Activated T-cell treated with anti-CD3 and anti-CD28 coated beads for 24 hours (primary cell): ENCODE measurements at regions not wholly inside any gene's neighbourhood (a gene's known extent, or its start where the extent isn't known, plus 50 kb on each side); places are given as distances from the start of the nearest gene placed in this dataset.

ENCODE experiments used
- DNase-seq: peaks from one replicate; pipeline ENCODE4 v3.0.0-alpha.2; 2020; ENCODE audit warnings: low read depth

DNA sequence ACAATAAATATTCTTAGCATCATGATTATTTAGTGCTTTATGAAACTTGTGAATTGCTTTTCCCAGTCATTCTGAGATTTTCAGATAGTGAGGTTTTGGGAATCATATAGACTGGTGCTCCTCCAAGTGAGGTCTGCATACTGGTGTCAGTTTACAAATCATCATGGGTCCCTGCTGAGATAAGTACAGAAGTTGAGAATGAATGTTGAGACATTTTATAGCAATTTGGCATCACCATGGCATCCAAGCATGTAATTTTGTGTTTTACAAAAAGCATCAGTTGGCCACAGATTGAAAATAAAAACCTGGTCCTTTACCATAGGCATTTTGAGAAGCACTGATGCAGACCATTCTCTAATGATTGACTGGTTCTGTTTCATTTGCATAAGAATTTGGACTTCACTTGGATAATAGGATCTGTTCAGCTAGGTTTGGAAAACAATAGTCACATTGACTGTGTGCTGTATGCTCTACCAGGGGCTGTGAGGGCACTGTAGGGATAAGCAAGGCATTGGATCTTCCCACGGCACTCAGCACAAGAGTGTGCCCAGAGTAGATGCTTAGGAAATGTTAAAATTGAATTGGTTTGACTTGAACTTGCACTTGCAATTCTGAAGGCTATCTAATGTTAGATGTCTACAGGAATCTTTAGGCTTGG lies 79.0 kb upstream of the JUN start:
- no peak for DNase-seq

DNA sequence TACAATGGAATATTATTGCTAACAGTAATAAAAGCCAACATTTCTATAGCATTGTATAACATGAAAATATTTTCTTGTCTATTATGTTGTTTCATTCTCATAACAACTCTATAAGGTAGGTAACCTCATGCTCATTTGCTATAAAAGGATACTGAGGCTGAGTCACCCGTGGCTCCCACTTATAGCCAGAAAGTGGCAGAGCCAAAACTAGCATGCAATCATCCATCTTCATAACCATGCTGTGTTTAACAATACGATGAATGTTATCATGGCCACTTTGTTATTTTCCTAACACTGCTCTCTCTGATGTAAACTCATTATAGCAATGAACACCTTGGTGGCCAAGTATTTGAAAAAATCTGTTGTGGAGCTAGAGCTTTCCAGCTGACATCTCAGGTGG lies 80.8 kb upstream of the JUN start:
- no peak for DNase-seq

DNA sequence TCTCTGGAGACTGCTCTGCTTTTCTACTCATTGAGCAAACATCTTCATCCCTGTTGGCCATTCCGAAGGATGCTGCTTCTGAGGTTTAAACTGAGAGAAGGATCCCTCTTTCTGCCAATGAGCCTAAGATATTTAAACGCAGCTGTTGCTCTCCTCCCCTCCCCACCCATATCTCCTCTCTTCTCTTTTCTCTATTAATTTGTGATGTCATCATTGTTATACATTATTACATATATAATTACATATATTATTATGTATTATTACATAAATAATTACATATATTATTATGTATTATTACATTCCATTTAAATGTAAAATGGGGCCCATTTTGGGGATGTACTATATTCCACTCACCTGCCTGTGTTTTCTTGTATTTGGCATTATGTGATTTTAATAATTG lies 82.7 kb upstream of the JUN start:
- DNase-seq = no peak

DNA sequence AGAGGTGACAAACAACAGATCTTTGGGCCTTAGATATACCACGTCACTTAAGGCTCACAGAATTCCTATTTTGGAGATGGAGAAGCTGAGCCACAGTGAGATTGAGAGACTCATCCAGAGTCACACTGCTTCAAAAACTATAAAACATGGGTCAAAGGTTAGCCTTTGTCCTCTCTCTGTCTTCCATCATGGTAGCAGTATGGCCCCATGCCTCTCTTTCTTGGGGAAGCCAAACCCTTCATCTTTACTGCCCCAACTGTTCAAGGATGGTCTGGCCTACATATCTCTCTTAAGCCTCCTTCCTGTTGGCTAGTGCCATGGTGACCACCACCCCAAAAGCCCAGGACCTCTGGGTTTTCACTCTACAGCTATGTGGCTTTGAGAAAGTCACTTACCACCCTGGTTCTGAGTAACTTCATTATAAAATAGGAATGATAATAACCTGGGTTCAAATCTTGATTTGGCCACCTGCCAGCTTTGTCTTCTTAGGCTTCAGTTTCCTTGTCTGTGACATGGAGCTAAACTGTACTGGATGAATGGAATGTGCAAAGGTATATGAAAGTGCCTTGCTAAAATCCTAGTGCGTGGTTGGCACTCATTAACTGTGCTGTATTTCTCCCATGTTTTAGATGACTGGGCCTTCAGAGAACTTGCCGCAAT lies 85.9 kb upstream of the JUN start:
- no peak for DNase-seq

DNA sequence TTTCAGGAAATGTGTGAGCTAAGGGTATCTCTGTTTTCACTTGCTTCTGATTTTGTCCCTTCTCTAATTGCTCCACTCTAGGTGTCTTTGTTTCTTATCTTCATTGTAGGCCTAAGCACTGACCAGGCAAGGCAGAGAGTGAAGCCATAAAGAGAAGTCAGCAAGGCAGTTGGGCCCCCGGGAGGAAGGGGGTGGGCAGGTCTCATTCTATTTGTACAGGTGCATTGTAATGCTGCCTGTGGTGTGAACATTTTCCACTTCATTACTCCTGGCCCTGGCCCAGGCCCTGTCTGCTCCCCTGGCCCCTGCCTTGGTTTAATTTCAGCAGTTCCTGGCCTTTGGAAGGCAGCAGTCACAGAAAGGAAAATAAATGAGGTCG lies 86.4 kb upstream of the JUN start:
- no peak for DNase-seq

DNA sequence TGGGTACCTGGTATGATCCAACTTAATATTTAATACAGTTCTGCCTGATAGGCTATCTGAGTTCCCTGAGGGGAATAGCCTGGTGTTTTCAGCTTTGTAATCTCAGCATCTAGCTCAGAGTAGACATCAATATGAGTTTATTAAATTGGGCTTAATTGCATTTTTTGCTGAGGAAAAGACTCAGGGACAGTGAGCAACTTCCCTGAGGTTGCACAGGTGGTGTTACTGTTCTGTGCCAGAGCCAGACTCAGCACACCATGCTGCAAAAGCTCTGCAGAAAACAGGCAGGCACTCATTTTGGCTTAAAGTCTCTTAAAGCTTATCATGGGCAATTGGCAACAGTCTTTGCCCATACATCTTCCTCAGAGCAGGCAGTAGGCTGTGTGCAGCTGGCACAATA lies 90.5 kb upstream of the JUN start:
- no peak for DNase-seq

DNA sequence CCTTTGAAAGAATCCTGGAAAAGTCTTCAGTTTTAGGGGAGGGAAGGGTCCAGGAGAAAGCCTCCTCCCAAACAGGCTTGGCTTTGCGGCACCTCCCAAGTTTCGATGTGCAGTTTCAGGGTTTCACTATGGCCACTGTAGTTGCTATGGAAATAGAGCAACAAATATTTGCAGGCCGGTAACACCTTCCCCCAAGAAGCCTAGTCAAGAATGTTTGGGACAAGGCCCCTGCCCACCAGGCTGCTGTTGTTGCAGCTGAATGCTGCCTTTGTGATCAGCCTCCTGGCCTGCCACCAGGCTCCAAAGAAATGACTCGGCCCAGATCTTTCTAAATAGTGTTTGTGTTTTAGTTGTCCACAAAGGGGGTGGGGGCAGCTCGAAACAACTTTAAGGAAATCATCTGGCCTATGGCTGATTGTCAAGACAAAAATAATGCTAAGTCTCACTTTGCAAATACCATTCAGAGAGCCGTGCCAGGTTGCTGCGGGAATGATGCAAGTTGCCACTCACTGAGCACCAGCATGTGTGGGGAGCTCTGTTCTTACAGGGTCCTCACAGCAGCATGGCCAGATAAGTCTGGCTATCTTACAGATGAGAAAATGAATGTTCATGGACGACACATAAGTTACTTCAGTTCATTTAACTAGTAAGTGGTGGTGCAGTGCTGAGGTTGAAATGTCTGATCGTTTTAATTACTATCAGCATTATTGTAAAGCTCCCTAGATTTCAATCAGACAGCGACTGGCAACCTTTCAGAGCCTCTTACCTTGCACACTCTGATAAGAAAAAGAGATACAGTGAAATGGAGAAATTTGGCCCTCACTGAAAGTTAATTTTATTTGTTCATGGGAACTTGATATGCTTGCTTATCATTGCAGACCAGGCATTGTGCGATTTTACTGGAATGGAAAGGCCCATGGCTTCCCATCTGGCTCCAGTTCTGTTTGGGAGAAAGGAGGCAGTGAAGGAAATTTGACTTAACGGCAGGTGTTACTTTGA lies 91.2 kb upstream of the JUN start:
- no peak for DNase-seq

DNA sequence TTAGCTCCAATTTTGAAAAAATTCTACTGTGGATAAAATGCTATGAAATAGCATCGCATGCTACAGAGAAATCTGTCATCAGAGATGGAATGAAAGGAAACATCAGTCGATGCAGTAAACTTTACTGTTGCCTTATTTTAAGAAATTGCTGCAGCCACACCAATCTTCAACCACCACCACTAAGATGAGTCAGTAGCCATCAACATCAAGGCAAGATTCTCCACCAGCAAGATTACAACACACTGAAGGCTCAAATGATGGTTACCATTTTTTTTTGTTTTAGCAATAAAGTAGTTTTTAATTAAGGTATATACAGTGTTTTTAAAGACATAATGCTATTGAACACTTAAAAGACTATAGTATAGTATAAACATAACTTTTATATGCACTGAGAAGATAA lies 95.6 kb upstream of the JUN start:
- no peak for DNase-seq

DNA sequence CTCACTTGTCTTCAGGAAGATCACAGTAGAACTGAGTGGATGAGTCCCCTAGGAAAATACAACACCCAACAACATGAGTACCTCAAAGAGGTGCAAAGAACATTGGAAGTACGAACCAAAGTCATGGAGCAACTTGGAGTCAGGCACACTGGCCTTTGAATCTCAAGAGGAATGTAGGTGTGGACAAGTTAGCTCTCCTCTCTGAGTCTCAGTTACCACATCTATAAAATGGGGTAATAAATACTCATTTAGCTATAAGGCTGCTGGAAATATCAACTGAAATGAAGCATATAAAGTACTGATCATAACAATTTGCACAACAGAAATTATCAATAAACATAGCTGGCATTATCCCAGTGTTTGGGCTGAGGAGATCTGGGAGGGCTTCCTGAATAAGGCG lies 96.7 kb upstream of the JUN start:
- DNase-seq = no peak

DNA sequence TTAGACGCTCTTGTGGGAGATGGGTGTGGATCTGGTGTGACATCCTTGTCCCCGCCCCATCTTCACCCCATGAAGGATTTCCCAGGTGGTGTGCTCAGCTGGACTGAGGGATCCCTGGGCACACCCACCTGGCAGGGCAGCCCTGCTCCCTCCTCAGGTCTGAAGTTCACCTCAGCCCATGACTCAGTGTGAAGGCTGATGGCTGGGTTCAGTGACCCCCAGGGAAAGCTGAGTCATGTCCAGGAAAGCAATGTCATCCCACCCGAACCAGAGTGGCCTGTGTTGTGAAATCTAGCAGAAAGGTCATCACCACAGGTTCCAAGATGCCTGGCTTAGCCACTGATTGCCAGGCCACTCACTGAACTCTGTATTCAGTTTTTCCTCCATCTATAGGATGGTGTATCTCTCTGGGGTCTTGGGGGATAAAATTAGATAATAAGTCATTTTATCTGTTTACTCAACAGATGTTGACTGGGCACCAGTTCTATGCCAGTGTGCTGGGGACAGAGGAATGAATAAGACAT lies 97.7 kb upstream of the JUN start:
- no peak for DNase-seq

DNA sequence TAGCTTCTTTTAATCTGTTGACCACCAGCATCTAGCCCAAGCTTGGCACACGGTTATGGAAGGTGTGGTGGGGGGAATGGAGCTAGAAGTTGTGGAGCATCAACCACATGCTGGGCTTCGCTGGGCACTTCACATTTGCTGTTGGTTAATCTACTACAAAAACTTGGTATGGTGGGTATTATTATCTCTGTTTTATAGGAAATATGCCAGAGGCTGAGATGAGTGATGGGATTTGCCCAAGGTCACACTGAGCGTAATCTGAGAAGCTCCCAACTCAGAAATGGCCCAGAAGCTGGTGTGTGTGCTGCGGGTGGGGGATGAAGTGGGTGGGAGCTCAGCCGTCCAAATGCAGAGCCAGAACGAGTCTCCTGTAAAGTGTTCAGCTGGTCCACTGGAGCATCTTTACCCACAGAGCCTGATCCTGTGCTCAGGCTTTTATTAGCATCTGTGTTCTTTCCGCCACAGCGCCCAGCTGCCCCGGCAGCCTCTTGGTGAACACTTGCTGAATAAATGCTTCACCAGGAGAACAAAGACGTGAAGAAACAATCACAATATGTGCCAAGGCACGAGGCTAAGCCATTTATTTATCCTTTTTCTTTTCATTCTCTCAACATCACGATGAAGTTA lies 98.6 kb upstream of the JUN start:
- no peak for DNase-seq

DNA sequence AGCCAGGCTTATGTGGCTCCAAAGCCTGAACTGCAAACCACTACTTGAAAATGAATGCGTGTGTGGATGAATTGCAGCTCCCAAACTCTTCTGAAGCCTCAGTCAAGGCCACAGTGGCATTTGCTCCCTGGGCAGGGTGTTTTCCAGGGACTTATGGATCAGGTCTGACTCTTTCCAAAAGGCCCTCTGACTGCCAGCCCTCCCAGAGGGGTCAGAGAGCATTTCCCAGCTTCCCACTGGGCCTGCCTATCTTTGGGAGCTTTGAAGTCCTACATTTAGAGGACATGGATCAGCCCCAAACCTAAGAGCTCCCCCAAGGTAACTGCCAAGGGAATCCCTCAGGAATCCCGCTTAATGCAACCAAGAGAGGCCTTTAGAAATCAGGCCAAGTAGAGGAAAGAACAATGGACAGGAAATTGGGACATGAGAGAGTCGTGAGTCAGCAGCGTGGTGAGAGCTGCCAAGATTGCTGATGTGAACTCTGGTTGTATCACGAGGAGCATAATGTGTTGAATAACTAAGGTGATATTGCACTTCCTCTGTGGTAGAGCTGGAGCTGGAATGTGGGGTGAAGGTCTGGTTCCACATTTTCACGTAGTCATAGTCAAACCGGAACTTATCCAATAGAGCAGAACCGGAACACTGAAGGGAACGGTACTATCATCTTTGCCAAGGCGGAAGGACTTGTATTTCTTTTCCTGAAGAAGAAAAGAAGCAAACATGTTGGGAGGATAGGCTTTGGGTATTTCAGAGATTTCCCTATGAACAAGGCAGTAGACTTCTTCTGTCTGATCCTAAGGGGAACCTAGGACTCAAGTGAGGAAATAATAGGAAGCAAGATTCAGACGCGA lies 99.4 kb upstream of the JUN start:
- no peak for DNase-seq

DNA sequence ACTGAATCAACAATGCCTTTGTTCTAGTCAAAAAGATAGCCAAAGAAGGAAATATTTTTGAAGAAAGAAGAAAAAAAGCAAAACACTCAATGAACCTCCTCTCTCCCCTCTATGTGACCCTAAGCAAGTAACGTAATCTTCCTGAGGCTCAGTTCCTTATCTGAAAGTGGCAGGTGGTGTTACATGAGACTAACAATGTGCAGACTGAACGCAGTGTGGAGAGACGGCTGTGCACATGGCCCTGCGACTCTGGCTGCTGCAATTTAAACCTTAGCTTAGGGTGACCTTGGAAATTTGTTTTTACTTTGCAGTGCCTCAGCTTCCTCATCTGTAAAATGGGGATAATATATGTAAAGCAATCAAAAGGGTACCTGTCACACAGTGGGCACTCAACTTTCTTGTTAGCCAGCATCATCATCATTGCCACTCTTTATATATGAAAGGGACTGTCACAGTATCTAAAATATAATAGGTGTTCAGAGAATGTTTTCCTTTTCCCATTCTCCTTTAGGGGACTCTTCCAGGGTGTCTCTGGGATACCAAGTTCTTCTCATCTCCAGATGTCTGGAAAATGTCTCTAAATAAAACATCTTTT lies 100.1 kb upstream of the JUN start:
- DNase-seq = no peak

DNA sequence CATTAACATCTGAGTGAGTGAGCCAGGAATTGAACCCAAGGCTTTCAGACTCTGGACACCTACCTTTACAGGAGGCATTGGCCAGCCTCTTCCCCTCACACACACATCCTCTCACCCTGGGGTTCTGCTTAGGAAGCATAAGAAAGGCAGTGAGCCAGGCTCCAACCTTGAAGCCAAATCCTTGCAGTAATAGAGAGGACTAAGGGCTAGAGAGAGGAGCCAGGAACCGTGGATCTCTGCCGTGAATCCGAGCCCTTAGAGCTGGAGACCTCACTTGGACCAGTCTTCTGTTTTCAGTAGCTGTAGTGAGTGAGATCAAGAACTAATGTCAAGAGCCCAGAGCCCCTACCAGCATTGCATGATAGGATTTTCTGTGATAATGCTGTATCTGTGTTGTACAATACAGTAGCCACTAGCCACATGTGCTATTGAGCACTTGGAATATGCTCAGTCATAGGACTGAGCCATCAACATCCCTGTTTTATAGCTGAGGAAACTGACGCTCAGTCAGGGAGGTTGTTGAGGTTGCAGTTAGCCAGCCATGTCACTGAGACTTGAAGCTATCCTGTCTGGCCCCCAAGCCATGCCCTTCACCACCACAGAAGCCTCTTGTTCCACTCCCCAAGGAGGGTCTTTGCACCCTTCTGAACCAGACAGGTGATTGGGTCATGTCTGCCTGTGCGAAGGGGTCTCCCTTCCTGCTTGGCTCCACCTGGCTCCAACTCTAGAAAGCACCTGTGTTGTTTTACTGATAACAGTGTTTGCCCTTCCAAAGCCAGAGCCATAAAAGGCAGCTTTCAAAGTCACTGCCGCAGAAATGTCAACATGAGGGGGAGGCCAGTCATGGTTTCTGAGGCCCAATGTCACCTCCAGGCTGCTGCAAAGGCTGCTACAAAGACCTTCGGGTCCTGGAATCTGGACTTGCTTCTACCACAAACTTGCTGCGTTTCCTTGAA lies 101.1 kb upstream of the JUN start:
- no peak for DNase-seq

DNA sequence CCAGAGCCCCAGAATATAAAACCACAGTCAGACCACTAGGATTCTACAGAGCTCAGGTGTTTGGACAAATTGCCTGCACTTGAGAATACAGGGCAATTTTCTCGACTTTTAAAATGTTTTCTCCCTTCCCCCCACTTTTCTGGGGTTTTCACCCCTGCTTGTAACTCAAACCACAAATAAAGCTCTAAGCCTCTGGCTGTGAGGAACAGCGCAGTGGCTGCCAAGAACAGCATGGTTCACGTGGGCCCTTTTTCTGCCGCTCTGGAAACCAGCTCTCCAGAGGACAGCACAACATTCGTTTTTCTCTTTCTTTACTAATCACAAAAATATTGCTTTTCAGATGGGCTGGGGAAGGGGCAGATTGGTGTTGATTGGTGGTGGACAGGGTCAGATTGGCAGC lies 102.2 kb upstream of the JUN start:
- DNase-seq = no peak

DNA sequence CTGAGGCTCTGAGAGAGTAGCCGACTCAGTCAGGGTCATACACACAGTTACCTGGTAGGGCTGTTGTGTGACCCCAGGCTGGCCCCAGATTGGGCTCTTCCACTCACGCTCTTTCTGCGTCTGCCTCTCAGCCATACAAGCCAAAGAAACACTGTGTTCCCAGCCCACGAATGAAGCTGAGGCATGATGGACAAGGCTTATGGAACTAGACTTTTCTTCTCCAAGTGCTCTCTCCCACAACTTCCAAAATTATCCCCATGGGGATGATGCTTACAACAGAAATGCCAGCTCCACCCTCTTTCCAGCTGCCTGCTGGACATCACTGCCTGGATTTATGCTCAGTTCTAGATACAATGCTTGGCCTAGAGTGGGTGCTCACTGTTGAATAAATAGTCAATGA lies 102.8 kb upstream of the JUN start:
- no peak for DNase-seq

DNA sequence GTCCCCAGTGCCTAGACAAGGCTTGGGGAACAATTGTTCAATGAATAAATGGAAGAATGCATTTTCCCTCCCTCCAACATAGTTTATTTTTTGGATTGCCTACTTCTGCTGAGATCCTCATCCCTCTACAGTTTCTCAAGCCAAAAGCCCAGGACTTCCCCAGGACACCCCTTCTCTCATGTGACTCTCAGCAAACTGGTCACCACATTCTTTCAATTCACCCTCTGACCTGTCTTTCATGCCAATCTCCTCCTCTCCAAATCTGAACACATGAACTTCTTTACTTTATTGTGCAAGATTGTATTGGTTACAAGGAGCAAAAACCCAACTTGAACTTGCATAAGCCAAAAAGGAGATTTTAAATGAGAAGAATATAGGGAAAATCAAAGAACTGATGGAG lies 103.2 kb upstream of the JUN start:
- DNase-seq = no peak

DNA sequence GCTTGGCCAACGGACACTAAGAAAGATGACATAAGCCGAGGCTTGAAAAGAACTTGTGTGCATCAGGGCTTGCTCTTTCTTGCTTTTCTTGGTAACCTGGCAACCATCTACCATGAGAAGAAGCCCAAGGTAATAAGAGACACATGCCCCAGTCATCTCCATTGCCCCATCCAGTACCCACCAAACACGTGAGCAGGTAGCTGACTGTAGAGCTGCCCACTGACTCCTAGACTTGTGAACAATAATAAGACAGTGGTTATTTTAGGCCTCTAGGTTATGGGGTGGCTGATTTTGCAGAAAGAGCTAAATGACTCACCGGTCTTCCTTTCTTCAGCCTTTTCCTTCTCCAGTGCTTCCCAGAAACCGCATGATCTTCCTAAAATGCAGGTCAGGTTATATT lies 105.0 kb upstream of the JUN start:
- no peak for DNase-seq

DNA sequence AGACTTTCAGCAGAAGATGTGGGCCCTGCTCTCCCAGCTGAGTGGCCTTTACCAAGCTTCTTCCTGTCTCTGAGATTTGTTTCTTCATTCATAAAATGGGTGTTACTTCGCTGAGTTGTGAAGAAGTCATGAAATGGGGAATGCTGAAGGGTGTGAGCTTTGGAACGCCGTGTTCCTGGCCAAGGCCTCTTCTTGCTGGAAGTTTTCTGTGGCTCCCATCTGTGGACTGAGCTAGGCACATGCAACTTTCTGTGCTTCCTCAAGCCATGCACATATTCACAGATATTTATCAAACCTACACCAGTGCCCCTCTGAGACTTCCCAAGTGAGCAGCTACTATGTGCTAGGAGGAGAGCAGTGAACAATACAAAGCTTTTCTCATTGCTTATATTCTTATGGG lies 106.3 kb upstream of the JUN start:
- no peak for DNase-seq

DNA sequence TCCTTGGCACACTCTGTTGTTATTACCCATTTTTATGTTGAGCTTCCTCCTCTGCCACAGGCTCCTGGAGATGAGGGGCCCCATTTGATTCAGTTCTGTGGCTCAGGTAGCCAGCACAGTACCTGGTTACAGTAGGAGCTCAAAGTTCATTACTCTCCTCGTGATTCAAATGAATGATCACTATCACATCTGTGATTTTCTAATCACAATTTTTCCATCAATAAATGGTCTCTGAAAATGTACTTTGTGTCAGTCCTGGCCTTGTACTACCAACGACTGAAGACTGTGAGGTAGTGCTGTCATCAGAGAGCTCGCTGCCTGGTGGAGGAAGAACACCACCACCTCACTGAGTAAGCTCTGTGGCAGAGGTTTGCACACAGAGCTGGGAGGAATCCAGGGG lies 106.8 kb upstream of the JUN start:
- DNase-seq = no peak
